WERI-Rb-1 (cell line): ENCODE measurements at regions not wholly inside any gene's neighbourhood (a gene's known extent, or its start where the extent isn't known, plus 50 kb on each side); places are given as distances from the start of the nearest gene placed in this dataset.

Experiments
- DNase-seq: peaks from one replicate; pipeline ENCODE4 v3.0.0-alpha.2; 2020
- H3K27ac ChIP-seq: fragments of 250-450 bp; sonication (Bioruptor Pico); 2 replicates; pipeline ENCODE4 v1.5.1; 2020; ENCODE audit warnings: mild to moderate bottlenecking, moderate library complexity
- H3K27me3 ChIP-seq: fragments of 250-450 bp; sonication (Bioruptor Pico); 2 replicates; pipeline ENCODE4 v1.5.1; 2021; ENCODE audit warnings: mild to moderate bottlenecking, low read depth, moderate library complexity; ENCODE audit not compliant: insufficient read depth, severe bottlenecking
- H3K36me3 ChIP-seq: fragments of 250-450 bp; sonication (Bioruptor Pico); 2 replicates; pipeline ENCODE4 v1.5.1; 2020; ENCODE audit warnings: mild to moderate bottlenecking, moderate library complexity
- H3K4me3 ChIP-seq: 2 replicates; pipeline ENCODE4 v1.5.1; 2011; ENCODE audit warnings: low read depth, mild to moderate bottlenecking, control low read depth, low read length
- H3K9me3 ChIP-seq: fragments of 250-450 bp; sonication (Bioruptor Pico); 2 replicates; pipeline ENCODE4 v1.5.1; 2021; ENCODE audit warnings: mild to moderate bottlenecking, moderate library complexity; ENCODE audit not compliant: severe bottlenecking
- CTCF ChIP-seq: IDR thresholded peaks from 2 replicates; pipeline ENCODE4 v1.5.1; 2011; ENCODE audit warnings: low read depth, mild to moderate bottlenecking, control low read depth, inconsistent platforms, low read length

- Histone ChIP-seq H3K27me3 (no peaks in the 10 kb centered on the region), H3K36me3 (no peaks in the 10 kb centered on the region), H3K4me3 (no peak overlapping the region), H3K9me3 (no peaks in the 10 kb centered on the region), H3K27ac (no peak overlapping the region)
- TF ChIP-seq CTCF: no peak
- no peak for DNase-seq
These were observed 258.6 kb downstream of the SOX11 start for GRCh38 chr2:5950736-5951135.

- Histone ChIP-seq H3K9me3 (no peaks in the 10 kb centered on the region), H3K27ac (no peak overlapping the region), H3K4me3 (no peak overlapping the region), H3K36me3 (no peaks in the 10 kb centered on the region), H3K27me3 (no peaks in the 10 kb centered on the region)
- no peak for TF ChIP-seq CTCF
- DNase-seq: no peak
These were observed 259.3 kb downstream of the SOX11 start for GRCh38 chr2:5951471-5951870.

- no peak overlapping the region for H3K4me3 ChIP-seq
- TF ChIP-seq CTCF: no peak
- DNase-seq: no peak
- H3K9me3 ChIP-seq: no peaks in the 10 kb centered on the region
- H3K27me3 ChIP-seq: no peaks in the 10 kb centered on the region
- H3K27ac ChIP-seq: no peak overlapping the region
- H3K36me3 ChIP-seq: no peaks in the 10 kb centered on the region
These were observed 261.3 kb downstream of the SOX11 start for GRCh38 chr2:5953525-5953924.

- no peaks in the 10 kb centered on the region for H3K27me3 ChIP-seq
- no peak overlapping the region for H3K27ac ChIP-seq
- H3K9me3 ChIP-seq: no peaks in the 10 kb centered on the region
- TF ChIP-seq CTCF: no peak
- H3K4me3 ChIP-seq: no peak overlapping the region
- no peaks in the 10 kb centered on the region for H3K36me3 ChIP-seq
- DNase-seq: no peak
These were observed 262.3 kb downstream of the SOX11 start for GRCh38 chr2:5954509-5954908.

GRCh38 chr2:5955921-5956320 lies 263.7 kb downstream of the SOX11 start:
- no peak for DNase-seq
- H3K27ac ChIP-seq: no peak overlapping the region
- no peaks in the 10 kb centered on the region for H3K9me3 ChIP-seq
- H3K27me3 ChIP-seq: no peaks in the 10 kb centered on the region
- H3K36me3 ChIP-seq: no peaks in the 10 kb centered on the region
- H3K4me3 ChIP-seq: no peak overlapping the region
- TF ChIP-seq CTCF: no peak
